GM12878 (cell line): ENCODE measurements at regions not wholly inside any gene's neighbourhood (a gene's known extent, or its start where the extent isn't known, plus 50 kb on each side); places are given as distances from the start of the nearest gene placed in this dataset.

Experiments used
- ATAC-seq: fragments of 200-7000 bp; cut with Tn5 transposase; 3 replicates; pipeline ENCODE4 v1.9.1; 2020; ENCODE audit warnings: mild to moderate bottlenecking, moderate library complexity
- BruUV-seq: library from RNA; stranded (reverse); fragments of 400-500 nt; replicated peaks from 2 replicates; lab custom pipeline; 2021; lab: Mats Ljungman, UMichigan
- CTCF ChIA-PET: fragments of 300-600 bp; sonication (Branson Sonifier 250); formaldehyde crosslinking; extraction: SDS; loops from one replicate; lab custom pipeline; 2021; ENCODE audit warnings: inconsistent platforms; lab: Yijun Ruan, JAX
- POLR2A ChIA-PET: fragments of 350-600 bp; formaldehyde crosslinking; extraction: SDS; loops from one replicate; lab custom pipeline; 2021; ENCODE audit warnings: inconsistent platforms; lab: Charles Lee
- RAD21 ChIA-PET: fragments of 300-600 bp; sonication (Branson Sonifier 250); formaldehyde crosslinking; loops from one replicate; lab custom pipeline; 2023; ENCODE audit warnings: antibody characterized with exemption; ENCODE audit not compliant: unreplicated experiment; lab: Charles Lee
- SMC1A ChIA-PET: fragments of 300-600 bp; sonication (Branson Sonifier 250); formaldehyde crosslinking; loops from one replicate; lab custom pipeline; 2023; ENCODE audit not compliant: unreplicated experiment, uncharacterized antibody; lab: Charles Lee
- DNase-seq: peaks from one replicate; pipeline ENCODE4 v3.0.0-alpha.2; 2011; ENCODE audit warnings: low read depth, low spot score
- FAIRE-seq: peaks from 3 replicates; lab custom pipeline; 2011; peaks lifted over from hg19 to GRCh38; lab: Jason Lieb, UNC
- H2AFZ ChIP-seq: 2 replicates; pipeline ENCODE4 v1.6.0; 2011; ENCODE audit warnings: low read depth, low read length, control low read depth; ENCODE audit not compliant: control insufficient read depth
- H3K27ac ChIP-seq: 2 replicates; pipeline ENCODE4 v1.5.1; 2011; ENCODE audit warnings: control low read depth; ENCODE audit not compliant: control insufficient read depth, insufficient read depth
- H3K27me3 ChIP-seq, 2 experiments: replicated peaks in 1 of 2; 2 replicates each; pipeline versions ENCODE4 v1.6.0 to v1.6.1; 2011; ENCODE audit warnings: low read length in 1 of 2; ENCODE audit not compliant: control insufficient read depth in 2 of 2, insufficient read depth in 2 of 2
- H3K36me3 ChIP-seq, 2 experiments: 2 replicates each; pipeline ENCODE4 v1.5.1; 2011; ENCODE audit warnings: low read length in 1 of 2; ENCODE audit not compliant: control insufficient read depth in 2 of 2, insufficient read depth in 2 of 2
- H3K4me1 ChIP-seq: 2 replicates; pipeline ENCODE4 v1.6.1; 2011; ENCODE audit warnings: mild to moderate bottlenecking, low read length, moderate library complexity, mixed read lengths; ENCODE audit not compliant: control insufficient read depth, insufficient read depth
- H3K4me2 ChIP-seq: 2 replicates; pipeline ENCODE4 v1.6.0; 2011; ENCODE audit warnings: control low read depth; ENCODE audit not compliant: control insufficient read depth, insufficient read depth
- H3K4me3 ChIP-seq: fragments of 200-600 bp; sonication (generic); 2 replicates; pipeline ENCODE4 v1.5.1; 2016
- H3K79me2 ChIP-seq: 2 replicates; pipeline ENCODE4 v1.6.0; 2011; ENCODE audit warnings: low read length; ENCODE audit not compliant: control insufficient read depth, insufficient read depth
- H3K9ac ChIP-seq: 2 replicates; pipeline ENCODE4 v1.8.0; 2011; ENCODE audit warnings: low read length, control low read depth, mixed read lengths; ENCODE audit not compliant: control insufficient read depth, insufficient read depth
- H3K9me3 ChIP-seq: replicated peaks from 3 replicates; pipeline ENCODE4 v1.5.1; 2011; ENCODE audit warnings: mild to moderate bottlenecking, low read length; ENCODE audit not compliant: control insufficient read depth, insufficient read depth
- H4K20me1 ChIP-seq: 2 replicates; pipeline ENCODE4 v1.6.0; 2011; ENCODE audit not compliant: control insufficient read depth, insufficient read depth
- IRF4 ChIP-seq: IDR thresholded peaks from 2 replicates; pipeline ENCODE4 v1.6.1; 2011; ENCODE audit warnings: low read depth, low read length
- KLF5 ChIP-seq: fragments of 450-650 bp; IDR thresholded peaks from 2 replicates; pipeline ENCODE4 v1.6.1; 2014; ENCODE audit warnings: mild to moderate bottlenecking; ENCODE audit not compliant: partially characterized antibody
- MEF2B ChIP-seq: fragments of 450-650 bp; IDR thresholded peaks from 2 replicates; pipeline ENCODE4 v1.6.1; 2018; ENCODE audit warnings: mild to moderate bottlenecking, moderate library complexity; ENCODE audit not compliant: partially characterized antibody, poor library complexity, severe bottlenecking
- NR2F1 ChIP-seq: fragments of 450-650 bp; conservative IDR thresholded peaks from 2 replicates; pipeline ENCODE4 v1.6.1; 2017; ENCODE audit warnings: mild to moderate bottlenecking
- RCOR1 ChIP-seq: conservative IDR thresholded peaks from 2 replicates; pipeline ENCODE4 v1.6.1; 2012; ENCODE audit warnings: low read depth, low read length, improper control_type of control experiment
- USF1 ChIP-seq: IDR thresholded peaks from 2 replicates; pipeline ENCODE4 v1.6.1; 2011; ENCODE audit warnings: borderline replicate concordance, low read depth, mild to moderate bottlenecking, moderate library complexity, mixed read lengths, low read length; ENCODE audit not compliant: insufficient read depth; ENCODE audit errors: extremely low read length
- WGBS: methylation state at CpG from one replicate; pipeline ENCODE4 v1.1.6; 2016; ENCODE audit warnings: low lambda C conversion rate; ENCODE audit not compliant: insufficient replicate concordance, insufficient coverage; ENCODE audit errors: missing lambda C conversion rate; 5-methylcytosine and 5-hydroxymethylcytosine counted together
- in situ Hi-C: fragments of 300-500 bp; cut with MboI; formaldehyde crosslinking; loops from 9 replicates; pipeline ENCODE4 v1.14.3; 2018; ENCODE audit warnings: mixed read lengths
- intact Hi-C: fragments of 100-400 bp; cut with micrococcal nuclease; formaldehyde crosslinking; loops from one replicate; pipeline ENCODE4 v1.14.2; 2022; ENCODE audit not compliant: unreplicated experiment

GRCh38 chr10:106508950-106509349, 655.6 kb downstream of the SORCS1 start:
- WGBS, result 35% methylated on average over 1 of the region's 1 CpG
- Histone ChIP-seq H2AFZ (no peak overlapping the region), H4K20me1 (no peaks in the 10 kb centered on the region), H3K27me3 (no peaks in the 10 kb centered on the region; a peak in 1 of 4 replicates), H3K4me2 (no peak overlapping the region), H3K79me2 (no peaks in the 10 kb centered on the region), H3K36me3 (no peaks in the 10 kb centered on the region), H3K4me3 (no peak overlapping the region), H3K27ac (no peak overlapping the region), H3K9me3 (no peaks in the 10 kb centered on the region), H3K4me1 (no peaks in the 10 kb centered on the region), H3K9ac (no peak overlapping the region)
- DNase-seq (no peak), ATAC-seq (no peak), FAIRE-seq (no peak)
- TF ChIP-seq RCOR1 (no peak), KLF5 (no peak), NR2F1 (no peak), IRF4 (no peak), MEF2B (no peak), USF1 (no peak)
- intact Hi-C loops, result no loop called here
- in situ Hi-C loops, result no loop called here
- POLR2A ChIA-PET, result no interaction called here
- CTCF ChIA-PET, result no interaction called here
- BruUV-seq, result no TSS peak
- RAD21 ChIA-PET, result no interaction called here
- SMC1A ChIA-PET, result no interaction called here
